ENCODE measurements at regions not wholly inside any gene's neighbourhood (a gene's known extent, or its start where the extent isn't known, plus 50 kb on each side); places are given as distances from the start of the nearest gene placed in this dataset.

- TF ChIP-seq, protein P1, sequence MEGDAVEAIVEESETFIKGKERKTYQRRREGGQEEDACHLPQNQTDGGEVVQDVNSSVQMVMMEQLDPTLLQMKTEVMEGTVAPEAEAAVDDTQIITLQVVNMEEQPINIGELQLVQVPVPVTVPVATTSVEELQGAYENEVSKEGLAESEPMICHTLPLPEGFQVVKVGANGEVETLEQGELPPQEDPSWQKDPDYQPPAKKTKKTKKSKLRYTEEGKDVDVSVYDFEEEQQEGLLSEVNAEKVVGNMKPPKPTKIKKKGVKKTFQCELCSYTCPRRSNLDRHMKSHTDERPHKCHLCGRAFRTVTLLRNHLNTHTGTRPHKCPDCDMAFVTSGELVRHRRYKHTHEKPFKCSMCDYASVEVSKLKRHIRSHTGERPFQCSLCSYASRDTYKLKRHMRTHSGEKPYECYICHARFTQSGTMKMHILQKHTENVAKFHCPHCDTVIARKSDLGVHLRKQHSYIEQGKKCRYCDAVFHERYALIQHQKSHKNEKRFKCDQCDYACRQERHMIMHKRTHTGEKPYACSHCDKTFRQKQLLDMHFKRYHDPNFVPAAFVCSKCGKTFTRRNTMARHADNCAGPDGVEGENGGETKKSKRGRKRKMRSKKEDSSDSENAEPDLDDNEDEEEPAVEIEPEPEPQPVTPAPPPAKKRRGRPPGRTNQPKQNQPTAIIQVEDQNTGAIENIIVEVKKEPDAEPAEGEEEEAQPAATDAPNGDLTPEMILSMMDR (IDR thresholded peaks at IDR 0.05), result no peak
- no peak for TF ChIP-seq POLR2A (IDR thresholded peaks at IDR 0.05)
Measured at GRCh38 chr6:145384503-145384902, 350.8 kb downstream of the EPM2A start.
